HepG2 (cell line): ENCODE measurements at regions not wholly inside any gene's neighbourhood (a gene's known extent, or its start where the extent isn't known, plus 50 kb on each side); places are given as distances from the start of the nearest gene placed in this dataset.

Source experiments
- BATF2 ChIP-seq: sonication (generic); formaldehyde crosslinking; IDR thresholded peaks from 2 replicates; pipeline ENCODE4 v1.8.0; 2022; ENCODE audit warnings: mild to moderate bottlenecking, missing genetic modification reagents, moderate library complexity
- ERF ChIP-seq: IDR thresholded peaks from 2 replicates; pipeline ENCODE4 v1.6.1; 2018; ENCODE audit warnings: missing biosample characterization, missing genetic modification reagents
- FOXP1 ChIP-seq, 2 experiments: fragments of 450-650 bp in 1 of 2; IDR thresholded peaks; 2 replicates each; pipeline ENCODE4 v1.6.1; 2017 to 2018; ENCODE audit warnings: antibody characterized with exemption in 1 of 2
- HHEX ChIP-seq: IDR thresholded peaks from 2 replicates; pipeline ENCODE4 v1.6.1; 2016; ENCODE audit warnings: control low read depth
- HOXA5 ChIP-seq: sonication (generic); formaldehyde crosslinking; IDR thresholded peaks from 2 replicates; pipeline ENCODE4 v1.4.0; 2020; ENCODE audit warnings: missing genetic modification reagents
- KDM5A ChIP-seq: fragments of 200-600 bp; sonication (generic); IDR thresholded peaks from 2 replicates; pipeline ENCODE4 v1.7.0; 2018; ENCODE audit warnings: antibody characterized with exemption, mild to moderate bottlenecking, low read length, borderline replicate concordance
- KLF11 ChIP-seq: IDR thresholded peaks from 2 replicates; pipeline ENCODE4 v1.6.1; 2016; ENCODE audit warnings: missing compliant biosample characterization
- KMT2A ChIP-seq: sonication (generic); formaldehyde crosslinking; IDR thresholded peaks from 2 replicates; pipeline ENCODE4 v1.4.0; 2020; ENCODE audit warnings: missing genetic modification reagents
- NAIF1 ChIP-seq: sonication (generic); formaldehyde crosslinking; IDR thresholded peaks from 2 replicates; pipeline ENCODE4 v1.5.0; 2020; ENCODE audit warnings: mild to moderate bottlenecking, missing genetic modification reagents, borderline replicate concordance
- NCOR1 ChIP-seq: fragments of 200-600 bp; sonication (generic); IDR thresholded peaks from 2 replicates; pipeline ENCODE4 v1.7.0; 2017; ENCODE audit warnings: antibody characterized with exemption, low read length, borderline replicate concordance
- POGK ChIP-seq: sonication (generic); formaldehyde crosslinking; conservative IDR thresholded peaks from 2 replicates; pipeline ENCODE4 v1.8.0; 2022; ENCODE audit warnings: mild to moderate bottlenecking, moderate library complexity, missing genetic modification reagents
- PREB ChIP-seq: sonication (generic); formaldehyde crosslinking; IDR thresholded peaks from 2 replicates; pipeline ENCODE4 v1.4.0; 2020; ENCODE audit warnings: missing genetic modification reagents
- RAD21 ChIP-seq: fragments of 450-650 bp; formaldehyde crosslinking; IDR thresholded peaks from 2 replicates; pipeline ENCODE4 v1.5.0; 2020; ENCODE audit warnings: mild to moderate bottlenecking
- SATB2 ChIP-seq: sonication (generic); formaldehyde crosslinking; IDR thresholded peaks from 2 replicates; pipeline ENCODE4 v1.5.0; 2020; ENCODE audit warnings: missing genetic modification reagents
- TOPORS ChIP-seq: sonication (generic); formaldehyde crosslinking; IDR thresholded peaks from 2 replicates; pipeline ENCODE4 v1.8.0; 2023; ENCODE audit warnings: mild to moderate bottlenecking, missing genetic modification reagents
- ZBTB1 ChIP-seq: sonication (generic); formaldehyde crosslinking; IDR thresholded peaks from 2 replicates; pipeline ENCODE4 v1.4.0; 2020; ENCODE audit warnings: missing genetic modification reagents, borderline replicate concordance
- ZNF841 ChIP-seq: sonication (generic); formaldehyde crosslinking; IDR thresholded peaks from 2 replicates; pipeline ENCODE4 v1.8.1; 2023; ENCODE audit warnings: missing genetic modification reagents, borderline replicate concordance
- TF ChIP-seq, protein P1 (sequence below): sonication (generic); formaldehyde crosslinking; IDR thresholded peaks from 2 replicates; pipeline ENCODE4 v1.5.1; 2020; ENCODE audit warnings: mild to moderate bottlenecking, missing genetic modification reagents, moderate library complexity
- TF ChIP-seq, protein P2 (sequence below): sonication (generic); formaldehyde crosslinking; IDR thresholded peaks from 2 replicates; pipeline ENCODE4 v1.4.0; 2020; ENCODE audit warnings: missing genetic modification reagents, borderline replicate concordance

- TF ChIP-seq, protein P1, sequence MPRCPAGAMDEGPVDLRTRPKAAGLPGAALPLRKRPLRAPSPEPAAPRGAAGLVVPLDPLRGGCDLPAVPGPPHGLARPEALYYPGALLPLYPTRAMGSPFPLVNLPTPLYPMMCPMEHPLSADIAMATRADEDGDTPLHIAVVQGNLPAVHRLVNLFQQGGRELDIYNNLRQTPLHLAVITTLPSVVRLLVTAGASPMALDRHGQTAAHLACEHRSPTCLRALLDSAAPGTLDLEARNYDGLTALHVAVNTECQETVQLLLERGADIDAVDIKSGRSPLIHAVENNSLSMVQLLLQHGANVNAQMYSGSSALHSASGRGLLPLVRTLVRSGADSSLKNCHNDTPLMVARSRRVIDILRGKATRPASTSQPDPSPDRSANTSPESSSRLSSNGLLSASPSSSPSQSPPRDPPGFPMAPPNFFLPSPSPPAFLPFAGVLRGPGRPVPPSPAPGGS (CRISPR knock-in tag) = 0 out of 2 replicates have a peak, but pooled peaks have one; percentile 21
- TF ChIP-seq HOXA5 = peak; percentile 75; the same call in 1 of the 2 replicates
- peak; percentile 31; the same call in 1 of the 2 replicates for TF ChIP-seq BATF2
- TF ChIP-seq FOXP1 (IDR thresholded peaks at IDR 0.05) = no peak
- TF ChIP-seq FOXP1 (CRISPR knock-in tag; IDR thresholded peaks at IDR 0.05) = 0 out of 2 replicates have a peak, but pooled peaks have one; percentile 6
- TF ChIP-seq KLF11 = no peak
- peak; percentile 73; the same call in 1 of the 2 replicates for TF ChIP-seq SATB2 (CRISPR knock-in tag)
- peak; percentile 49 for TF ChIP-seq POGK (CRISPR knock-in tag)
- TF ChIP-seq ZBTB1 (CRISPR knock-in tag) = 0 out of 2 replicates have a peak, but pooled peaks have one; percentile 30
- peak; percentile 46; the same call in 1 of the 2 replicates for TF ChIP-seq ERF (CRISPR knock-in tag)
- TF ChIP-seq KMT2A (CRISPR knock-in tag) = peak; percentile 94
- TF ChIP-seq PREB = 0 out of 2 replicates have a peak, but pooled peaks have one; percentile 40
- TF ChIP-seq HHEX (CRISPR knock-in tag) = no peak
- TF ChIP-seq NAIF1 (CRISPR knock-in tag) = 0 out of 2 replicates have a peak, but pooled peaks have one; percentile 38
- TF ChIP-seq TOPORS (CRISPR knock-in tag) = 0 out of 2 replicates have a peak, but pooled peaks have one; percentile 29
- TF ChIP-seq NCOR1 = peak; percentile 58; the same call in 1 of the 2 replicates
- TF ChIP-seq RAD21 (CRISPR knock-in tag) = peak; percentile 75
- peak; percentile 44; the same call in 1 of the 2 replicates for TF ChIP-seq ZNF841 (CRISPR knock-in tag)
- TF ChIP-seq KDM5A = peak; percentile 64; the same call in 1 of the 2 replicates
- TF ChIP-seq, protein P2, sequence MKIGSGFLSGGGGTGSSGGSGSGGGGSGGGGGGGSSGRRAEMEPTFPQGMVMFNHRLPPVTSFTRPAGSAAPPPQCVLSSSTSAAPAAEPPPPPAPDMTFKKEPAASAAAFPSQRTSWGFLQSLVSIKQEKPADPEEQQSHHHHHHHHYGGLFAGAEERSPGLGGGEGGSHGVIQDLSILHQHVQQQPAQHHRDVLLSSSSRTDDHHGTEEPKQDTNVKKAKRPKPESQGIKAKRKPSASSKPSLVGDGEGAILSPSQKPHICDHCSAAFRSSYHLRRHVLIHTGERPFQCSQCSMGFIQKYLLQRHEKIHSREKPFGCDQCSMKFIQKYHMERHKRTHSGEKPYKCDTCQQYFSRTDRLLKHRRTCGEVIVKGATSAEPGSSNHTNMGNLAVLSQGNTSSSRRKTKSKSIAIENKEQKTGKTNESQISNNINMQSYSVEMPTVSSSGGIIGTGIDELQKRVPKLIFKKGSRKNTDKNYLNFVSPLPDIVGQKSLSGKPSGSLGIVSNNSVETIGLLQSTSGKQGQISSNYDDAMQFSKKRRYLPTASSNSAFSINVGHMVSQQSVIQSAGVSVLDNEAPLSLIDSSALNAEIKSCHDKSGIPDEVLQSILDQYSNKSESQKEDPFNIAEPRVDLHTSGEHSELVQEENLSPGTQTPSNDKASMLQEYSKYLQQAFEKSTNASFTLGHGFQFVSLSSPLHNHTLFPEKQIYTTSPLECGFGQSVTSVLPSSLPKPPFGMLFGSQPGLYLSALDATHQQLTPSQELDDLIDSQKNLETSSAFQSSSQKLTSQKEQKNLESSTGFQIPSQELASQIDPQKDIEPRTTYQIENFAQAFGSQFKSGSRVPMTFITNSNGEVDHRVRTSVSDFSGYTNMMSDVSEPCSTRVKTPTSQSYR = peak; percentile 32; the same call in 1 of the 2 replicates
These were observed 108.8 kb downstream of the KCNRG start (continued) for GRCh38 chr13:50123862-50124535.
